Tibial artery (tissue), 4 donors: ENCODE measurements at regions not wholly inside any gene's neighbourhood (a gene's known extent, or its start where the extent isn't known, plus 50 kb on each side); places are given as distances from the start of the nearest gene placed in this dataset.
A peak's percentile ranks its signal among the peaks of the same experiment; 100 is the strongest.

Source experiments
- DNase-seq, 2 donors: peaks; one replicate each; pipeline ENCODE4 v3.0.0-alpha.2; 2019
- H3K27ac ChIP-seq, 2 donors: fragments of 200-600 bp; sonication (generic) in 1 of 2; 1 replicate in 1 of 2; 2 replicates in 1 of 2; pipeline ENCODE4 v1.5.1; 2018 to 2019; ENCODE audit warnings: mild to moderate bottlenecking in 1 of 2
- H3K27me3 ChIP-seq, 2 donors: fragments of 200-600 bp; sonication (generic) in 1 of 2; one replicate each; pipeline versions ENCODE4 v1.5.1 to v1.6.0; 2016 to 2019
- H3K36me3 ChIP-seq, 3 donors: fragments of 200-600 bp; sonication (generic) in 2 of 3; one replicate each; pipeline ENCODE4 v1.5.1; 2016 to 2019; ENCODE audit warnings: mild to moderate bottlenecking in 2 of 3
- H3K4me1 ChIP-seq, 4 donors: fragments of 200-600 bp; sonication (generic) in 2 of 4; 1 replicate in 3 of 4; 2 replicates in 1 of 4; pipeline ENCODE4 v1.5.1; 2016 to 2019
- H3K4me3 ChIP-seq, 2 donors: fragments of 200-600 bp; sonication (generic) in 1 of 2; 1 replicate in 1 of 2; 2 replicates in 1 of 2; pipeline ENCODE4 v1.5.1; 2018 to 2019; ENCODE audit warnings: mild to moderate bottlenecking in 2 of 2
- H3K9me3 ChIP-seq, 3 donors: fragments of 200-600 bp; sonication (generic) in 1 of 3; one replicate each; pipeline ENCODE4 v1.5.1; 2016 to 2019
- intact Hi-C: fragments of 100-400 bp; cut with DNase I; formaldehyde crosslinking; loops from one replicate; pipeline ENCODE4 v1.15.0; 2023; ENCODE audit warnings: low total_unique reads
- TF ChIP-seq, protein P1 (sequence below), 2 experiments: fragments of 200-600 bp in 1 of 2; fragments of 450-650 bp in 1 of 2; IDR thresholded peaks; one replicate each; pipeline ENCODE4 v1.5.1; 2017 to 2019; ENCODE audit warnings: antibody characterized with exemption in 2 of 2, mild to moderate bottlenecking in 1 of 2, moderate library complexity in 1 of 2

DNA sequence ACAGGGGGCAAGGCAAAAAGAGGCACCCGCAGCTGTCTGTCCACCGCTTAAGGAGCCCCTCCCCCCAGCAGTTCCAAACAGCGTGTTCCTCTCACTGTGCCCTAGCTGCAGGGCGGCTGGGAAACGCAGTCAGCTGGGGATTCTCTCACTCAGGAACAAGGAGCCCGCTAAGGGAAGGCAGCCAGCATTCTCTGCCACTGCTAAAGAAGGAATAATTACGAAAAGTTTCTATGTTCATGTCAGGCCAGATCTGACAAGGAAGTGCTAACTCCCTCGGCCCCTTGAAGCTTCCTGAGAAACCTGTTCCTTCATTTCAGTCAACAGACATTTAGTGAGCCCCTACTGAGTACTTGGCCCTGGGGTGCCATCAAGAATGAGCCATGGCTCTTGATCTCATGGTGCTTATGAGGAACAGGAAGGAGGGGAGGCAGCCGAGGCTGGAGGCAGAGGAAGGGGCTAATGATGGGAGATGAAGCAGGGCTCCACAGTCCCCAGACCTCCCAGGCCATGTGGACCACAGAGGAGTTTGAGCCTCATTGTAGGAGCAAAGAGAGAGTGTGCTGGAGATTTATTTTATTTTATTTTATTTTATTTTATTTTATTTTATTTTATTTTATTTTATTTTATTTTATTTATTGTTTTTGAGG, 101.7 kb upstream of the PMEPA1 start:
- Histone ChIP-seq H3K9me3 (no peaks in the 10 kb centered on the region), H3K4me3 (no peak overlapping the region), H3K4me1 (peaks cover 0 to 12% (median 3%) of the 10 kb centered on the region in 4 donors), H3K36me3 (no peaks in the 10 kb centered on the region), H3K27me3 (no peaks in the 10 kb centered on the region), H3K27ac (no peak overlapping the region)
- intact Hi-C loops: no loop called here
- DNase-seq: peak in 1 of 2 donors; percentile 46
- TF ChIP-seq, protein P1, sequence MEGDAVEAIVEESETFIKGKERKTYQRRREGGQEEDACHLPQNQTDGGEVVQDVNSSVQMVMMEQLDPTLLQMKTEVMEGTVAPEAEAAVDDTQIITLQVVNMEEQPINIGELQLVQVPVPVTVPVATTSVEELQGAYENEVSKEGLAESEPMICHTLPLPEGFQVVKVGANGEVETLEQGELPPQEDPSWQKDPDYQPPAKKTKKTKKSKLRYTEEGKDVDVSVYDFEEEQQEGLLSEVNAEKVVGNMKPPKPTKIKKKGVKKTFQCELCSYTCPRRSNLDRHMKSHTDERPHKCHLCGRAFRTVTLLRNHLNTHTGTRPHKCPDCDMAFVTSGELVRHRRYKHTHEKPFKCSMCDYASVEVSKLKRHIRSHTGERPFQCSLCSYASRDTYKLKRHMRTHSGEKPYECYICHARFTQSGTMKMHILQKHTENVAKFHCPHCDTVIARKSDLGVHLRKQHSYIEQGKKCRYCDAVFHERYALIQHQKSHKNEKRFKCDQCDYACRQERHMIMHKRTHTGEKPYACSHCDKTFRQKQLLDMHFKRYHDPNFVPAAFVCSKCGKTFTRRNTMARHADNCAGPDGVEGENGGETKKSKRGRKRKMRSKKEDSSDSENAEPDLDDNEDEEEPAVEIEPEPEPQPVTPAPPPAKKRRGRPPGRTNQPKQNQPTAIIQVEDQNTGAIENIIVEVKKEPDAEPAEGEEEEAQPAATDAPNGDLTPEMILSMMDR (IDR thresholded peaks at IDR 0.05): no peak

- no peaks in the 10 kb centered on the region for H3K36me3 ChIP-seq
- peaks cover 0 to 12% (median 0%) of the 10 kb centered on the region in 4 donors for H3K4me1 ChIP-seq
- DNase-seq: peak in 1 of 2 donors; percentile 54
- no peaks in the 10 kb centered on the region for H3K27me3 ChIP-seq
- TF ChIP-seq, protein P1 (IDR thresholded peaks at IDR 0.05): no peak
- H3K27ac ChIP-seq: no peak overlapping the region
- H3K4me3 ChIP-seq: no peak overlapping the region
- H3K9me3 ChIP-seq: no peaks in the 10 kb centered on the region
- intact Hi-C loops: no loop called here
Measured at GRCh38 chr20:57810511-57811373, 100.9 kb upstream of the PMEPA1 start.

GRCh38 chr20:57809661-57810172, 99.9 kb upstream of the PMEPA1 start:
- DNase-seq: peak in 1 of 2 donors; percentile 52
- intact Hi-C loops: no loop called here
- Histone ChIP-seq H3K27ac (no peak overlapping the region), H3K4me1 (peaks cover 0 to 12% (median 0%) of the 10 kb centered on the region in 4 donors), H3K4me3 (no peak overlapping the region), H3K27me3 (no peaks in the 10 kb centered on the region), H3K36me3 (no peaks in the 10 kb centered on the region), H3K9me3 (no peaks in the 10 kb centered on the region)
- TF ChIP-seq, protein P1 (IDR thresholded peaks at IDR 0.05): no peak

DNA sequence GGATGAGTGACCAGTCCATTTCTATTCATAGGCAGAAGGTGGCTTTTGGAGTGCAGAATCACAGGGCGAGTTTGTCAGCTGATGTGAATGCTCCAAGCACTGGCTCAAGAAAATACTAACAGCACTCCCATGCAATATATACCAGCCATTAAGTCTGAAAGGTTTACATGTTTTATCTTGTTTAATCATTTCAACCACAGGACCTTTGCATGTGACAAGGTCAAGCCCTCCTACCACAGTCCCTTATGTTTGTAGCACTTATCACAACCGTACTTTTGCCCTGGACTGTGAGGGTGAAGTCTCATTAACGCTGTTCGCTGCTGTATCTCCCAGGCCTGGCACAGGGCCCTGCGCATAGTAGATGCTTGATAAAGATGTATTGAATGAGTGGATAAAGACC, 99.3 kb upstream of the PMEPA1 start:
- intact Hi-C loops: no loop called here
- H3K27ac ChIP-seq: no peak overlapping the region
- no peak overlapping the region for H3K4me3 ChIP-seq
- TF ChIP-seq, protein P1 (IDR thresholded peaks at IDR 0.05): no peak
- no peaks in the 10 kb centered on the region for H3K9me3 ChIP-seq
- no peaks in the 10 kb centered on the region for H3K27me3 ChIP-seq
- DNase-seq: no peak
- H3K4me1 ChIP-seq: peaks cover 0 to 12% (median 0%) of the 10 kb centered on the region in 4 donors
- H3K36me3 ChIP-seq: no peaks in the 10 kb centered on the region

- DNase-seq: peak in 1 of 2 donors; percentile 27
- H3K27ac ChIP-seq: no peak overlapping the region
- TF ChIP-seq, protein P1 (IDR thresholded peaks at IDR 0.05): no peak
- intact Hi-C loops: no loop called here
- no peaks in the 10 kb centered on the region for H3K27me3 ChIP-seq
- H3K4me3 ChIP-seq: no peak overlapping the region
- H3K9me3 ChIP-seq: no peaks in the 10 kb centered on the region
- H3K4me1 ChIP-seq: peaks cover 0 to 12% (median 0%) of the 10 kb centered on the region in 4 donors
- no peaks in the 10 kb centered on the region for H3K36me3 ChIP-seq
Measured at GRCh38 chr20:57808264-57809070, 98.7 kb upstream of the PMEPA1 start.
